GM10248 (cell line): ENCODE measurements at regions not wholly inside any gene's neighbourhood (a gene's known extent, or its start where the extent isn't known, plus 50 kb on each side); places are given as distances from the start of the nearest gene placed in this dataset.
"Not testable (repeated sequence)": the region's sequence is repeated elsewhere in the genome, so short reads cannot be mapped to it uniquely, and the experiment has no call there.

ENCODE experiments used
- CTCF ChIA-PET: fragments of 300-600 bp; sonication (Branson Sonifier 250); formaldehyde crosslinking; extraction: SDS; loops from one replicate; lab custom pipeline; 2021; ENCODE audit warnings: antibody characterized with exemption; lab: Yijun Ruan, JAX
- POLR2A ChIA-PET: fragments of 350-650 bp; sonication (Branson Sonifier 250); formaldehyde crosslinking; extraction: SDS; loops from one replicate; lab custom pipeline; 2020; ENCODE audit warnings: antibody characterized with exemption; lab: Yijun Ruan, JAX
- DNase-seq: peaks from one replicate; pipeline ENCODE4 v3.0.0; 2012; ENCODE audit errors: extremely low spot score
- TF ChIP-seq, protein P1 (sequence below): IDR thresholded peaks from 2 replicates; pipeline ENCODE4 v1.5.1; 2012; ENCODE audit warnings: mild to moderate bottlenecking, low read depth; ENCODE audit errors: extremely low read depth, missing control alignments, control extremely low read depth

DNA sequence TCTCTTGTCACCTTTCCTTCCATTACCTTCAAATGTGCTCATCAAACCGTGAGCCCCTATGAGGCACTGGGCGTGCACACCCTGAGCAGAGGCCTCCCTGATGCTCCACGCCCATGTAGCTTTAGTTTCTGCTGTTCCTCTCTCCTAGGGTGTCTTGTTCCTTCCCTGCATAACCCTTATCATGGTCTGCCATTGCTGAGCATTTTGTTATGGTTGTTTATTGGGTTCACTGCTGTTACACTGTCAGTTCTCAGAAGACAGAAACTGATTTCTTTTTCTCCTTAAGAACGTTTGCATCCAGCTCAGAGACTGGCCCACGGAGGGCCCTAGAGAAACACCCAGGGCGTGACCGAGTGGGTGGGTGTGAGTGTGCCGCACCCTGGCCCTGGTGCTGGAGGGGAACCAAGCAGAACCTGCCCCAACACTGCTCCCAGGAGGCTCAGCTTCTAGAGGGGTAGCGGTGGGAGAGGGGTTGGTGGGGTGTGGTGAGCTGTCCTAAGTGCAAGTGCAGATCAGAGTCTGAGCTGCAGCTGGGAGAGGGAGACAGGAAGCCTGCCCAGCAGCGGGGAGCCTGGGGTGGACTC lies 61.4 kb upstream of the URI1 start:
- TF ChIP-seq, protein P1, sequence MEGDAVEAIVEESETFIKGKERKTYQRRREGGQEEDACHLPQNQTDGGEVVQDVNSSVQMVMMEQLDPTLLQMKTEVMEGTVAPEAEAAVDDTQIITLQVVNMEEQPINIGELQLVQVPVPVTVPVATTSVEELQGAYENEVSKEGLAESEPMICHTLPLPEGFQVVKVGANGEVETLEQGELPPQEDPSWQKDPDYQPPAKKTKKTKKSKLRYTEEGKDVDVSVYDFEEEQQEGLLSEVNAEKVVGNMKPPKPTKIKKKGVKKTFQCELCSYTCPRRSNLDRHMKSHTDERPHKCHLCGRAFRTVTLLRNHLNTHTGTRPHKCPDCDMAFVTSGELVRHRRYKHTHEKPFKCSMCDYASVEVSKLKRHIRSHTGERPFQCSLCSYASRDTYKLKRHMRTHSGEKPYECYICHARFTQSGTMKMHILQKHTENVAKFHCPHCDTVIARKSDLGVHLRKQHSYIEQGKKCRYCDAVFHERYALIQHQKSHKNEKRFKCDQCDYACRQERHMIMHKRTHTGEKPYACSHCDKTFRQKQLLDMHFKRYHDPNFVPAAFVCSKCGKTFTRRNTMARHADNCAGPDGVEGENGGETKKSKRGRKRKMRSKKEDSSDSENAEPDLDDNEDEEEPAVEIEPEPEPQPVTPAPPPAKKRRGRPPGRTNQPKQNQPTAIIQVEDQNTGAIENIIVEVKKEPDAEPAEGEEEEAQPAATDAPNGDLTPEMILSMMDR: no peak
- CTCF ChIA-PET: interaction anchor here (1.3 to 2.7 kb wide), 4 partner anchors 120 to 152 kb away, joined by 3 to 13 read pairs (median 7); no protein-coding TSS in a partner anchor
- no peak for DNase-seq
- POLR2A ChIA-PET: no interaction called here

DNA sequence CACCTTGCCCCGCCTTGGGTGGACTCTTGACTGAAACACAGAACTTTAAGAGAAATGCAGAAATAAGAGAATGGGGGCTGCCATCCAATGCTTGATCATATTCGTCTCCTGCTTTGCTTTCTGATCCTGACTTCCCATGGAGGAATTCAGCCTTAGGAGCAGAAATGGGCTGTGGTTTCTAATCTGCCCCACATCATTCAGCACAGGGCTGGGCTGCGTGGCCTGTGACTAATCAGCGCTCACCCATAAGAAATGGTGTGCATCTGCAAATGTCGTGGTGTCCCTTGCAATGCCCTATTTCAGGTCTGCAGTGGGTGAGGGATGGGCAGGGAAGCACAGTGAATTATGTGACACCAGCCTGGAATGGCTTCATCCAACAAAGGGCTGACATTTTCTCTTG lies 60.7 kb upstream of the URI1 start:
- CTCF ChIA-PET: interaction anchor here (1.9 to 2.7 kb wide), 2 partner anchors 9 to 121 kb away, joined by 7 to 13 read pairs; no protein-coding TSS in a partner anchor
- POLR2A ChIA-PET: no interaction called here
- TF ChIP-seq, protein P1: no peak
- no peak for DNase-seq

DNA sequence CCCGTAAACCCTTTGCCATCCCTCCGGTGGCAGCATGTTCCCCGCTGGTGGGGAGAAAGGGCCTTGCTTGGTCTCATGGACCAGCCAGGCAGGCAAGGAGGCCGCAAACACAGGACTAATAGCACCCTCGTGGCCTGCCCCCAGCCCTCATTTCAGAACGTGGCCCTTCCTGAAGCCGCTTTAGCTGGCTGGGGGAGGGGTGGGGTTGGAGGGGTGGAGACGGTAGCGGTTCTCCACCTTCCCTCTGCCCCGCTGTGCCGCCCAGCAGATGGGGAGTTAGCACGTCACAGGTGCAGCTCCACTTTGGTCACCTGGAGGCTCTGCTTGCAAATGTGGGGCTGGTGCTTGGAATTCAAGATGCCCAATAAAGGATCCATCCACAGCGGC lies 59.3 kb upstream of the URI1 start:
- POLR2A ChIA-PET: no interaction called here
- no peak for DNase-seq
- CTCF ChIA-PET: interaction anchor here (1.1 to 2.7 kb wide), 5 partner anchors 8 to 153 kb away, joined by 3 to 13 read pairs (median 4); no protein-coding TSS in a partner anchor
- TF ChIP-seq, protein P1: no peak

DNA sequence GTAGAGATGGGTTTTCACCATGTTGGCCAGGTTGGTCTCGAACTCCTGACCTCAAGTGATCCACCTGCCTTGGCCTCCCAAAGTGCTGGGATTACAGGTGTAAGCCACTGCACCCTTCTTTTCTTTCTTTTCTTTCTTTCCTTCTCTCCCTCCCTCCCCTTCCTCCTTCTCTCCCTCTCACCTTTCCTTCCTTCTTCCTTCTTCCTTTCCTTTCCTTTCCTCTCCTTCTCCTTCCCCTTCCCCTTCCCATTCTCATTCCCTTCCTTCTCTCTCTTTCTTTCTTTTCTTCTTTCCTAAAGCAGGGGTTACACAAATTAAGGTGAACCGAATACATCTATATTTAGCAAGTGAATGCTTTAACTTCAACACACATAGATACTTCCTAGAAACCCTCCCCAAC lies 58.0 kb upstream of the URI1 start:
- CTCF ChIA-PET: interaction anchor here (1.2 kb wide), 1 partner anchor 154 kb away, joined by 3 read pairs; no protein-coding TSS in a partner anchor
- DNase-seq: no peak
- TF ChIP-seq, protein P1: no peak
- POLR2A ChIA-PET: no interaction called here

DNA sequence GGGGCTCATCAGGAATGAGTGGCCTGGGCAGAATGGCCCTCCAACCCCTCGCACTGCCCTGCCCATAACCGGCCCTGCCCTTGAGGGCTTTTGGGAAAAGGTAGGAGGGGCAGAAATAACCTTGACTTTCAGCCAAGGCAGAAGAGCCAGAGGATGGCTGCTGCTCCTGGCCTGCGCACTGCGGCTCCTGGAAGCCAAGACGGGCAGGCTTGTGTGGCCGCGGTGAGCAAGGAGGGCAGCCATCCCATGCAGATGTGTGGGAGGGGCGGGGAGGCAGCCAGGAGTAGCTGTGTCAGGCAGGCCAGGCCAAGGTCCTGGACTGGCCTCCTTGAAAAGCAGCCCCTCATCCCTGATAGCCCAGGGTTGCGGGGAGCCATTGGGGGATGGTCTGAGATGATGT lies 57.6 kb upstream of the URI1 start:
- CTCF ChIA-PET: interaction anchor here (0.9 to 1.0 kb wide), 2 partner anchors 9 to 10 kb away, joined by 3 read pairs; no protein-coding TSS in a partner anchor

GRCh38 chr19:29886106-29886505 lies 55.9 kb upstream of the URI1 start:
- POLR2A ChIA-PET, DNase-seq: not testable (repeated sequence)
- CTCF ChIA-PET: interaction anchor here (1.0 to 2.6 kb wide), 3 partner anchors 12 to 28 kb away, joined by 5 to 8 read pairs (median 7); no protein-coding TSS in a partner anchor

More for the DNA sequence above, 57.6 kb upstream of the URI1 start:
- POLR2A ChIA-PET: no interaction called here
- DNase-seq: no peak
- TF ChIP-seq, protein P1: no peak

- ChIA-PET POLR2A (no interaction called here), CTCF (interaction anchor here (1.0 to 2.6 kb wide), 4 partner anchors 12 to 127 kb away, joined by 4 to 8 read pairs (median 6); no protein-coding TSS in a partner anchor)
- DNase-seq: no peak
- TF ChIP-seq, protein P1: no peak
These were observed 55.5 kb upstream of the URI1 start for GRCh38 chr19:29886586-29886985.
